ENCODE measurements at regions not wholly inside any gene's neighbourhood (a gene's known extent, or its start where the extent isn't known, plus 50 kb on each side); places are given as distances from the start of the nearest gene placed in this dataset.

DNA sequence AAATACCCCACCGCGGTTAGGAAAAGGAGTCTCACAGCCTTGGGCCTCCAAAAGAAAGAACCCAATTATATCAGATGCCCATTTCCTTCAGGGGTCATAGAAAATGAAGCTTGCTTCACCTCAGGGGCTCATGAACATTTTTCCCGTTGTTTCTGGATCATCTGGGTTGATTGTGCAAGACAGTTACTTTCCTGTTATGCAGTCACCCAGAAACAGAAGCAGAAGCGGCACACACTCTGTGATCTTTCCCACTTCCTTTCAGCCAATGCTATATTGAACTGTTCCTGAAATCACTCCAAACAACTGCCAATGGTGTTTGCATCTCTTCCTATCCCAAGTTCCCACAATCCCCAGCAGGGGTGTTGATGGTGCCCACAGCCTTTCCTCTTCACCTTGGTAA lies 295.6 kb upstream of the RASGRP1 start:
- no peak for TF ChIP-seq EZH2 (IDR thresholded peaks at IDR 0.05; ENCODE audit: borderline replicate concordance, insufficient read depth, low read length, poor library complexity, severe bottlenecking)
- TF ChIP-seq TAF1 (IDR thresholded peaks at IDR 0.05; ENCODE audit: low read depth), result no peak
- no peak for TF ChIP-seq EP300 (conservative IDR thresholded peaks at IDR 0.05; ENCODE audit: poor library complexity, severe bottlenecking)
- TF ChIP-seq, protein P1, sequence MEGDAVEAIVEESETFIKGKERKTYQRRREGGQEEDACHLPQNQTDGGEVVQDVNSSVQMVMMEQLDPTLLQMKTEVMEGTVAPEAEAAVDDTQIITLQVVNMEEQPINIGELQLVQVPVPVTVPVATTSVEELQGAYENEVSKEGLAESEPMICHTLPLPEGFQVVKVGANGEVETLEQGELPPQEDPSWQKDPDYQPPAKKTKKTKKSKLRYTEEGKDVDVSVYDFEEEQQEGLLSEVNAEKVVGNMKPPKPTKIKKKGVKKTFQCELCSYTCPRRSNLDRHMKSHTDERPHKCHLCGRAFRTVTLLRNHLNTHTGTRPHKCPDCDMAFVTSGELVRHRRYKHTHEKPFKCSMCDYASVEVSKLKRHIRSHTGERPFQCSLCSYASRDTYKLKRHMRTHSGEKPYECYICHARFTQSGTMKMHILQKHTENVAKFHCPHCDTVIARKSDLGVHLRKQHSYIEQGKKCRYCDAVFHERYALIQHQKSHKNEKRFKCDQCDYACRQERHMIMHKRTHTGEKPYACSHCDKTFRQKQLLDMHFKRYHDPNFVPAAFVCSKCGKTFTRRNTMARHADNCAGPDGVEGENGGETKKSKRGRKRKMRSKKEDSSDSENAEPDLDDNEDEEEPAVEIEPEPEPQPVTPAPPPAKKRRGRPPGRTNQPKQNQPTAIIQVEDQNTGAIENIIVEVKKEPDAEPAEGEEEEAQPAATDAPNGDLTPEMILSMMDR (IDR thresholded peaks at IDR 0.05; ENCODE audit: poor library complexity, severe bottlenecking), result no peak
